Activated CD4-positive, alpha-beta T cell treated with anti-CD3 and anti-CD28 coated beads for 4 hours (primary cell): ENCODE measurements at regions not wholly inside any gene's neighbourhood (a gene's known extent, or its start where the extent isn't known, plus 50 kb on each side); places are given as distances from the start of the nearest gene placed in this dataset.
A peak's percentile ranks its signal among the peaks of the same experiment; 100 is the strongest.
"Not testable (repeated sequence)": the region's sequence is repeated elsewhere in the genome, so short reads cannot be mapped to it uniquely, and the experiment has no call there.

Source experiments
- DNase-seq, 2 donors: peaks; one replicate each; pipeline ENCODE4 v3.0.0-alpha.2; 2020

DNA sequence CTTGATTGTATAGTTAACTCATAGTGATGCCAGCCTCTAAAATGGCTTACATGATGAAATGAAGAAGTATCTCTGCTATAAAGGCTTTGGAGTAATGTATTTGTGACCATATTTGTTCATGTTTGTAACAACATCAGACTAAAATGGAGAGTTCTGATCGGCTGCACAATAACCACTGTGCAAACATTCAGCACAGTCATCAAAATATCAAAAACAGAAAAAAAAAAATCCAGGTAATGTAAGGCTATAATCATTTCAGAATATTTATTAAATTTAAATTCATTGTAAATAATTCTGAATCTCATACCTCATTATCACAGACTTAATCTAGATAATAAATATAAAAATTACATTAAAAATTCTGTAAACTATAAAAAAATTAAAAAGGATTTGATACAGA, 1161.8 kb downstream of the MRPL39 start:
- DNase-seq: no peak

DNA sequence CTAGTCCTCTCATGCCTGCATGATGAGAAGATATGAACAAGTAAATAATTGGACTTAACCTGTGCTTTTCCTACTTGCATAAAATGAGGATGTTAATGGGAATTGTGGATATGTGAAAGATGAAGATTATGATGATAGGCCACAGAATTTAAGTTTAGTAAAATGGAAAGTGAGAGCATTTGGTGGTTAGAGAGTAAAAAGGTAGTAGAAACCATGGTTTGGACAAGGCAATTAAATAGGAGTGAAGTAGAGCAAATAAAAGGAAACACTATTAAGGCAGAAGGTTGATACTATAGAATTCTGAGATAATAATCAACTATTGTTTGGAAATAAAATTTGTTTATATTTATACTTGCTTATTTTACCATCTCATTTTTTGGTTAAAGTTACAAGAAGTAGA, 1162.5 kb downstream of the MRPL39 start:
- DNase-seq: no peak

DNA sequence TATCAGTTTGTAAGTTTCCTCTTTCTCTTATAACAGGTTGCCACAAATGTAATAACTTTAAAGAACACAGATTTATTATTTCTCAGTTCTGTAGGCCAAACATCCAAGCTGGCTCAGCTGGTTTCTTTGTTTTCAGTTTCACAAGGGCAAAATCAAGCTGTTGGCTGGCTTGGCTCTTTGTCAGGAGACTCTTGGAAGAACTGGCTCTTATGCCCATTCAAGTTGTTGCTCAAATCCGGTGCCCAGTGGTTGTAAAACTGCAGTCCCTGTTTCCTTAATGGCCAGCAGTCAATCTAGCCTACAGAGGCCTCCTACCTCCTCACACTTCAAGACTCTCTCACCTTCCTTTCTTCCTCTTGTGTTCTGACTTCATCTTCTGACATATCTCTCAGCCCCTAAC, 1171.0 kb downstream of the MRPL39 start:
- no peak for DNase-seq

DNA sequence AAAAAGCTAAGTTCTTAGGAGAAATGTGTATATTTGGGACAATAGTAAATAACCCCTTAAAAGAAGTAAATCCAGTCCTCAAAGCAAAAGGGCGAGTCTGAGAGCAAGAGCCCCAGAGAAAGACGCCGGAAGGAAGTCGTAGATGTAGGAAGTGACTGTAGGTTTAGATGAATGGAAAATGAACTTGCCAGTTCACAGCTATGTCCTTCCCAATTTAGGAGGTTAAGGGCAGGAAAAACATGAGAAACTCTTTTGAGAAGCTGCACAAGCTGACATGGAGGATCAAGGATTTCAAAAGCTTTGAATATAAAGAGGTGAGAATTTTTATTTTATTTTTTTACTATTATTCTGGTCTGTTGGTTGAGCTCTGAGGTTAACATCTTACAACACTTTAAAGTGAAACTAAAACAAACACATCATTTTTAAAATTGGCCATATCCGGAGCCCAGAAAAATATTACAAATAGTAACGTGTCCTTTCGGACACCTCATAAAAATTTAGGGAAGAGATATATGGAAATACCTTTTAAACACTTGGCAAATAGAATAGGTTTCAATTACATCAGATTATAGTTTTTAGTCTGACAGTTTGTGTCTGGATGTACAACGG, 1178.6 kb downstream of the MRPL39 start:
- DNase-seq: no peak

DNA sequence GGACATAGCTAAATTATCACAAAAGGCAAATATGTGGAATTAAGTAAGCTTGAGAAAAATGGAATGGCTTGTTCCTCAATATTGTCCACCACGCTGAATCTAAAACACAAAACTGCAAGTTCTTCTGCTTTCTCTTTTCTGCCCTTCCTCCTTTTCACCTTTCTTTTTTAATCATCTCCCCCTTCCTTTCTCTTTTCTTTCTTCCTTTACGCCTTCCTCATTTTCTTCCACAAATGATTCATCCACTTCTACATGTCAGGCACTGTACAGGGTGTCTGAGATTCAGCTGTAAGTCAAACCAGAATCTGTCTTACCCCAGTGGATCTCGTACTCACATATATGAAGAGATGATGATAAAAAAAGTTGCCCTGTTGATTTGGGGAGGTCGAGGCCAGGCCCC, 1182.5 kb downstream of the MRPL39 start:
- DNase-seq: no peak

DNA sequence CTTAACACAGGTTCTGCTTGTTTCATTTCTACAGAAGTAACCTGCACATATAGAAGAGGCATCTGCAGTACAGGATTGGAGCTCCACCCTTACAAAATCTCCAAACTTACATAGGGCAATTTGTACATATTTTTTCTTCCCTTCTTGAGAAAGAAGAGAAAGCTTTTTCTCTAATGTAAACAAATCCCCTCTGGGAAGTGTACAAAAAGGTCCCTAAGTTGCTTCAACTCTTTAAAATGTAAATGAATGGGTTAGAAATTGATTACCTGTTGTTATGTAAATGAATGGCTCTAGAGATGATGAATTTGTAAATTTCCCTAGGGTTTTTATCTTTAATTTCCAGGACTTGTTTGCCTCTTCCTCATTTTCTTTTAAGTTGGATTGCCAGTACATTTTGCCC, 1183.7 kb downstream of the MRPL39 start:
- no peak for DNase-seq

DNA sequence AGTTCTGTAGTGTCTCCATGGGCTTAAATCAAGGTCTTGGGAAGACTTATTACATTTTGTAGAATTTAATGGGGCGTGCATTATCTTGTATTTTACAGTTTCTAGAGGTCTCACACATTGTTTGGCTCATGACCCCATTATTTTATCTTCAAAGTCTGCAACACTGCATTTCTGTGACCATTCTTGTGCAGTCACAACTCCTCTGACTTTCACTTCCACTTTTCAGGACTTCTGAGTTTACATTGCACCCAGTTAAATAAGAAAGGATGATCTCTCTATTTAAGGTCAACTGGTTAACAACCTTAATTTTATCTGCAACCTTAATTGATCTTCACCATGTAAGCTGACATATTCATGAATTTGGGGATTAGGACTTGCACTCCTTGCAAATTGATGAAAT, 1186.6 kb downstream of the MRPL39 start:
- DNase-seq: no peak

DNA sequence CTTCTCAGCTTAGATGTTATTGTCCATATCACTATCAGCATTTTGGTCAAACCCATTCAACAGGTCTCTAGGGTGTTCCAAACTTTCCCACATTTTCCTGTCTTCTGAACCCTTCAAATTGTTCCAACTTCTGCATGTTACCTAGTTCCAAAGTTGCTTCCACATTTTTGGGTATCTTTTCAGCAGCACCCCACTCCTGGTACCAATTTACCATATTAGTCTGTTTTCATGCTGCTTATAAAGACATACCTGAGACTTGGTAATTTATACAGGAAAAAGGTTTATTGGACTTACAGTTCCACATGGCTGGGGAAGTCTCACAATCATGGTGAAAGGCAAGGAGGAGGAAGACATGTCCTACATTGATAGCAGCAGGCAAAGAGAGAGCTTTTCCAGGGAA, 1187.6 kb downstream of the MRPL39 start:
- not testable (repeated sequence) for DNase-seq

DNA sequence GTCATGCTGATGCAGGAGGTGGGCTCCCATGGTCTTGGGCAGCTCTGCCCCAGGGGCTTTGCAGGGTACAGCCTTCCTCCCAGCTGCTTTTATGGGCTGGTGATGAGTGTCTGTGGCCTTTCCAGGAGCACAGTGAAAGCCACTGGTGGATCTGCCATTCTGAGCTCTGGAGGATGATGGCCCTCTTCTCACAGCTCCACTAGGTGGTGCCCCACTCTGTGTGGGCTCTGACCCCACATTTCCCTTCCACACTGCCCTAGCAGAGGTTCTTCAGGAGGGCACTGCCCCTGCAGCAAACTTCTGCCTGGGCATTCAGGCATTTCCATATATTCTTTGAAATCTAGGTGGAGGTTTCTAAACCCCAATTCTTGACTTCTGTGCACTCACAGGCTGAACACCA, 1188.6 kb downstream of the MRPL39 start:
- no peak for DNase-seq

DNA sequence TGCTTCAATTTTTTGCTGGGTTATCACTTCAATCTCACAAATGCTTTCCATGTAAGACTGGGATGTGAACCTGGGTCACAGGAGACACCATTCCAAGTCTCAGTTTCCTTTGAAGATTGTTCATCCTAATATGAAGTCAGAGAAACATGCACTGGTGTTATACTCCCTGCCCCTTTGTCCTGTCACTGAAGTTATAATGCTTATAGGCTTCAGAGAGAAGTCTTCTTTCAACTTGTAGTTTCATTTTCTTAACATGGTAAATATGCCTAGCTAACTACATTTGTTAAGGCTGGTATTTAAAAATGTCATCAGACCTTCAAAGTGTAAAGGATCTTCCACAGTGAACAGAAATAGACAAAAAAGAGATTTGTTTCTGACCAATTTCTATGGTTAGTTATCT, 1195.9 kb downstream of the MRPL39 start:
- no peak for DNase-seq

DNA sequence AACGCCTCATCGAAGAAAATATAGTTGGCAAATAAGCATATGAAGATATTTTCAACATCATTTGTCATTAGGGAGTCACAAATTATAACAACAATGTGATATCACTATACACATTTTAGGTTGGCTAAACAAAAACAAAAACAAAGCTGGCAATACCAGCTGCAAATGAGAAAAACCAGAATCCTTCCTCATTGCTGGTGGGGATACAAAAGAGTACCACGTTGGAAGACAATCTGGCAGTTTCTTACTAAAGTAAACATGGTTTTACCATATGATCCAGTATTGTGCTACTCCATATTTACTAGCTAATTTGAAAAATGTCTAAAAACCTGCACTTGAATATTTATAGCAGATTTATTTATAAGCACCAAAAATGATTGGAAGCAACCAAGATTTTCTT, 1204.1 kb downstream of the MRPL39 start:
- DNase-seq: no peak

DNA sequence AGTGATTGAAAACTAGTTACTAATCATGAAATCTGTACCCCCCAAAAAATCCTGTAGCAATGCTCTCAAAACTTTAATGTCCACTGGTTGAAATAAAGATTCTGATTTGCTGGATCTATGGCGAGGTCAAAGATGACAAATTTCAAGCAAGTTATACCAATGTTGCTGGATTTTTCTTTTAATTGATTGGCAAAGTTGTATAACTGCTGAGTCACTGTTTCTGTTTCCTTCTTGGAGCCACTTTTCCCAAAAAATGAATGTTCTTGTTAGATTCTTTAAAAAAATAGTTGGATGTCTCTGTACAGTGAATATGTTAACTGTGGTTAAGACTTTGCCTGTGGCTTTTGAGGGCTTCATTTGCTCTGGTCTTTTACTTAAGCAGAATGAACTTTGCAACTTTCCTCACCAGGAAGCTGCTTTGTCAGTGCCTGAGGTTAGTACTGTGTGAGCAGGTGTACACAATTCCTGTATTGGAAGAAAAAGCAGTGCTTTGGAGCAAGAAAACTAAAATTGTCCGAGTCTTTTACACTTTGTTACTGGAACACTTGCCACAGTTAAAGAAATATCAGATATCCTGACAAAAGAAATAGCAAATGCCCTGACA, 1211.9 kb downstream of the MRPL39 start:
- no peak for DNase-seq

DNA sequence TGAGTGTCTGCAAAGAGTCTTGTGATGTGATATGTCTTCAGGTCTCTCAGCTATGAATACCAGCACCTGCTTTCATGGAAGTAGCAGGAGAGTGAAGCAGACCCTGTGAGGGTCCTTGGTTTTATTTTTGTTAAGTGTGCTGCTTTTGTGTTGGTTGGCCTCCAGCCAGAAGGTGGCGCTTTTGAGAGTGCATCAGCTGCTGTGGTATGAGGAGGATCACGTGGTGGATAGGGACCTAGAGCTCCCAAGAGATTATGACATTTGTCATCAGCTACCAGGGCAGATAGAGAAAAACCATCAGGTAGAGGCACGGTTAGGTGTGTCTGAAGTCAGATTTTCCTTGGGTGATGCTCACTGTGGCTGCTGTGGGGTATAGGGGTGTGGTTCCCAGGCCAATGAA, 1232.1 kb downstream of the MRPL39 start:
- peak in 1 of 2 donors; percentile 3 for DNase-seq

DNA sequence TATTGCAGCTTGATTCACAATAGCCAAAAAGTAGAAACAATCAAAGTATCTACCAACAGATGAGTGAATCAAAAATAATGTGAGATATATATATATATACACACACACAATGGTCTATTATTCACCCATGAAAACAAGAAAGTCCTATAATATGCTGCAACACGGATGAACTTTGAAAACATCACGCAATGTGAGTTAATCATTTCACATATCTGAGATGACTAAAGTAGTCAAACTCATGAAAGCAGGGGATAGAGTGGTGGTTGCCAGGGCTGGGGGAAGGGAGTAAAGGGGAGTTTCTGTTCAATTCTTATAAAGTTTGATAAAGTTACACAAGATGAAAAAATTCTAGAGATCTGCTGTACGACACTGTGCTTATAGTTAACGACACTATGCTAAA, 1234.8 kb downstream of the MRPL39 start:
- no peak for DNase-seq

DNA sequence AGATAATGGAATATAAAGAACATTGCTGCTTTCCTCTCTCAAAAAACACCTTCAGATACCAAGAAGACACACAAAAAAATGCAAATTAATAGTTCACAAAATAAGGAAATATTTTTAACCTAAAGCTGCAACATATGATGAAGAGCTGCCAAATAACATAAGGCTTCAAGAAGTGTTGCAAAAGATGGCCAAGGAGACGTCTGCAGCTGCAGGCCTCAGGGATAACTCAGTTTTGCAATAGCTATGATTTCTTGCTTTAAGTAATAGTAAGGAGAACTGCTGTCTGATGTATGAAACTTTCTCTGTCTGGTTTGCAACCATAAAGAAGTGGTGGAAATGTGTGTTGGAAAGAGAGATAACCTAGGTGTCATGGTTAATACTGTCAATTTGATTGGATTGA, 1237.5 kb downstream of the MRPL39 start:
- no peak for DNase-seq

DNA sequence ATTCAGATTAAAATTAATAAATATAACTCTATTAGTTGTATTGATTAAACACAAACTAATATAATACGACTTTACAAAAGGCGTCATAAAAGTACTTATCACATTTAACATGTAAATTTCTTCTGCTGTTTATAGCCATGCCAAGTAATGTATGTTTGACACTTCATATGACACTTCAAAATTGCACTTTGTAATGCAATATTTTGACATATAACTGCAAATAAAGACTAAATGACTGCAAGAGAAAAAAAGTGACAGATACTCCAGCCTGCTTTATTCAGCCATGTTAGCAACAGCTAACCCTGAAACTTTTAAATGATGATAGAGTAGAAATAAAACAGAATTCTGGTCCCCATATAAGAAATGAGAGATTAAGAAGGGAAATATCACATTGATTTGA, 1238.0 kb downstream of the MRPL39 start:
- DNase-seq: no peak

DNA sequence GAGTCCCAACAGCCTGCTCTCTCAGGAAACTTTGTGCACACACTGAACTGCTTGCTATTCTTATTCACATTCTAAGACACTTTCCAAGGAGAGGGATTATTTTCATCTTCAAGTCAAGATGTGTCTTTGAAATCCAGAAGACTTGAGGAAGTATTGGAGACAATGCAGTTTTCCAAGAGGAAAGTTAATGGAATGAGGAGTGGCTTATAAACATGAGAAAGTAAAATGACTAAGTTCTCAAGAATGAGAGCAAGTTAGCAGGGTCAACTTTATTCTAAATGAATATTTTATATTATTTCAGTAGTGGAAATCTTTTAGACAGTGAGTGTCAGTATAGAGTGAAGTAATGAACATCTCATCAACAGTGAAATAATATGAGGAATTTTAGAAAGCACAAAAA, 1239.3 kb downstream of the MRPL39 start:
- no peak for DNase-seq

DNA sequence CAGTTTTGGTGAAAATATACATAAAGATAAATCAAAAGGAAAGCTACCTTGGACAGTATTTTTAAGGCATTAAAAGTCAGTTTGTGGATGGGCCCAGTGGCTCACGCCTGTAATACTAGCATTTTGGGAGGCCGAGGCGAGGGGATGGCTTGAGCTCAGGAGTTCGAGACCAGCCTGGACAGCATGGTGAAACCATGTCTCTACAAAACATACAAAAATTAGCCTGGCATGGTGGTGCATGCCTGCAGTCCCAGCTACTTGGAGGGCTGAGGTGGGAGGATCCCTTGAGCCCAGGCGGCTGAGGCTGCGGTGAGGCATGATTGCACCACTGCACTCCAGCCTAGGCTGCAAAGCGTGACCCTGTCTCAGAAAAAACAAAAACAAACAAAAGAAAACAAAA, 1253.8 kb downstream of the MRPL39 start:
- DNase-seq: no peak

DNA sequence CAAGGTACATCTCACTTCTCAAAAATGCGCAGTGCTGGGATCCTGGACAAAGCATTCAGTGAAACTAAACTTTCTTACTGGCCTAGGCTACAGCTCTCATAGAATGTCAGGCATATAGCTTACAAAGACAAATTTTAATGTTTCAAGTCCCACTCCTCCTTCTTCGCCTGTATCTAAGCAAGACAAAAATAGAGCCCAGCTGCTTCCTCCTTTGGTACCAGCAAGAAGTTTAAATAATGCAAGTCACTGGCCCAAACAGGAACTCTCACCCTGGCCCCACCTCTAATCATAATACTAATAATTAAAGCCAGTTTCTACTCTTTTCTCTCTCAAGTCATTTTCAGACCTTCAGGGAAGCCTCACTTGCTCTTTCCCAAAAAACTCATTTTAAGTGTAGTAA, 1267.9 kb downstream of the MRPL39 start:
- DNase-seq: no peak

DNA sequence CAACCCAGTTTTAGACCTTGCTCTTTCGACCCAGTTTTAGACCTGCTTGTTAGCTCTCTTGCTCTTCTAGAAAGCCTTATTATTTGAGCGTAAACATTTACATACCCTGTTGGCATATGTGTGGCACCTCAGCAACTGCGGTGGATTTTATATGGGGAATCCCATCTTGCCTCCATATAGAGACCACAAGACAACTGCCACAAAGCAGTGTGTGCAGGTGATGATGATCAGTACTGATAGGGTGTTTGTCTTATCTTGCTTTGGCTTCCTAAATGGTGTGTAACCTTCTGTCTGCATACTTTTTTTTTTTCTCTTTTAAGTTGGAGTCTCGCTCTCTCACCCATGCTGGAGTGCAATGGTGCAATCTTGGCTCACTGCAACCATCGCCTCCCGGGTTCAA, 1270.8 kb downstream of the MRPL39 start:
- no peak for DNase-seq

DNA sequence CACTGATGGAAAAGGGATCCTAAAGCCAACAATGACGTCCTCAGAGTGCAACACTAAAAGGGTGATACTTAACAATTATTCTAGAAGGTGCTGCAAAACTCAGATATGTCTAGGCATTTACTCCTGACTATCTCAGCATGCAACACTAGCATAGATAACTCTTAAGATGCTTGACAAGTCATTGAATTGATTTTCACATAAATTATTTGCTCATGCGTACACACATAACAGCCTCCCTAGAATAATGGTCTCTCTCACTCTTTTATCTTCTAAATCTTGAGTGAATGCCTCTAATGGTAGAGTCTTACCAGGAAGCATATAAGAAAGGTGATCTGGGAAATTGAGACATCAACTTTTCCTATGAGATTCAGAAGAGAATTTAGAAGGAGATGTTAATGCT, 1283.7 kb downstream of the MRPL39 start:
- DNase-seq: no peak

DNA sequence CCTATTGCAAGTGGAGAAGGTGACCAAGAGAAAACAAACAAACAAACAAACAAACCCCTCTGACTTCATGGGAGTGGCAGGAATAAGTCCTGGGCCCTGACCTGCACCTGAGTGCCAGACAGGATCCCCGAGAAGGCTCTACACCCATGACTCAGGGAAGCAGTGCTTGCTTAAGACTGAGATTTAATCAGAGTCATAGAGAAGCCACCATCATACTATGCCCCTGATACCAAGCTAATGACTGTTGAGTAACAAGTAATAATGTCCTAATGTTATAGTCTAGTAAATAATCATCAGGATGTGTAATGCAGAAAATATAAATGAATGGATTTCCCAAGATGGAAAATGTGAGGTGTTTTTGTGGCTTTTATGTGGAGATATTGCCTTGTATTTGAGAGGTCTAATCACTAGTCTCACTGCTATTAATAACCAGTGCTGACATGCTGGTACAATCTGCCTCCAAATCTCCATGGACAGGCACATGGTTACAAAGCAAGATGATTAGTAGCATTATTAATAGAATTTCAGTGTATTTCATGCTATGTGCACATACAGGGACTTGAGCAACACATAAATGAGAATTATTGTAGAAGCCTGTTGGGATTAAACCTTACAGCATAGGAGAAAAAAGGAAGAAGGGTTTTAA, 1290.9 kb downstream of the MRPL39 start:
- DNase-seq: no peak

DNA sequence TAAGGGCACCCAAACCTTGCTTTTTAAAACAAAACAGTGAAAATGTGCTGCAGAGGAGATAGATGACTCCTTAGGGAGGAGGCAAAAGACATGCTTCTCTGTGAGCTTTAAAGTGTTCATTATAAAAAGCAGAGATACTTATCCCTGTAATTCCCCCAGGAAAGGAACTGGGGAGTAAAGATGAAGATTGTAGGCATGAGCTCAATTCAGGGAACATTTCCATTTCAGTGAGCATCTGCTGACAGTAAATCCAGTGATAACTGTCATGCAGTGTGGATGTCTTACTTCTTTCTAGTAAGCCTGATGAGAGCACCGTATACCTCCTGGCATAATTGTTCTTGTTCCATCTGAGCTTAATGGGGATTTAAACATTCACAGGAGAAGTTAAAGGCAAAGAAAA, 1296.5 kb downstream of the MRPL39 start:
- DNase-seq: no peak

DNA sequence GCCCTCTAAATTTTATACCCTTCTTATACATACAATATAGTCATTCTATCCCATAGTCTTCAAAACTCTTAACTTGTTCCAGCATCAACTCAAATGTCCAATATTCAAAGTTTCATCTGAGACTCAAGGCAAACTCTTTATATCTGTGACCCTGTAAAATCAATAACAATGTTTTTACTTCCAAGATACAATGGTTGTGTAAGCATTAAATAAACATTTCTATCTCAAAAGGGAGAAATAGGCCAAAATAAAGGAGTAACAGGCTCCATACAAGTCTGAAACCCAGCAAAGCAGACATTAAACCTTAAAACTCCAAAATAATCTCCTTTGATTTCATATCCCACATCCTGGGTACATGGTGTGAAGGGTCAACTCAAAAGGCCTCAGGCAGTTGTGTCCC, 1299.1 kb downstream of the MRPL39 start:
- DNase-seq: no peak

DNA sequence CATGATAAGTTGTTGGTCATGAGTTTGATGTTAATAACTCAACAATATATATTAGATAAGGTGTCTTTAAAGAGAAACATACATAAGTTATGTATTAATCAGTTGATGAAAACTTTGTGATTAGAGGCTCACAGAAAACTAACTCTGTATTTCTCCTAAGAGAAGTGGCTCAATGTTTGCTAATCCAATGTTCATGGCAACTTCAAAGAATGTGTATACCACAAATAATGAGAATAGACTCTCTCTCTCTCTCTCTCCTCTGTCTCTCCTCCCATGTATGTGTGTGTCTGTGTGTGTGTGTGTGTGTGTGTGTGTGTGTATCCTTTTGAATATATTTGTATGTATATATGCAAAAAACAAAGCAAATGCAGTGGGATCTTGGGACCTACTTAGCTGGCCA, 1304.9 kb downstream of the MRPL39 start:
- no peak for DNase-seq
